ENCODE measurements at regions not wholly inside any gene's neighbourhood (a gene's known extent, or its start where the extent isn't known, plus 50 kb on each side); places are given as distances from the start of the nearest gene placed in this dataset.

DNA sequence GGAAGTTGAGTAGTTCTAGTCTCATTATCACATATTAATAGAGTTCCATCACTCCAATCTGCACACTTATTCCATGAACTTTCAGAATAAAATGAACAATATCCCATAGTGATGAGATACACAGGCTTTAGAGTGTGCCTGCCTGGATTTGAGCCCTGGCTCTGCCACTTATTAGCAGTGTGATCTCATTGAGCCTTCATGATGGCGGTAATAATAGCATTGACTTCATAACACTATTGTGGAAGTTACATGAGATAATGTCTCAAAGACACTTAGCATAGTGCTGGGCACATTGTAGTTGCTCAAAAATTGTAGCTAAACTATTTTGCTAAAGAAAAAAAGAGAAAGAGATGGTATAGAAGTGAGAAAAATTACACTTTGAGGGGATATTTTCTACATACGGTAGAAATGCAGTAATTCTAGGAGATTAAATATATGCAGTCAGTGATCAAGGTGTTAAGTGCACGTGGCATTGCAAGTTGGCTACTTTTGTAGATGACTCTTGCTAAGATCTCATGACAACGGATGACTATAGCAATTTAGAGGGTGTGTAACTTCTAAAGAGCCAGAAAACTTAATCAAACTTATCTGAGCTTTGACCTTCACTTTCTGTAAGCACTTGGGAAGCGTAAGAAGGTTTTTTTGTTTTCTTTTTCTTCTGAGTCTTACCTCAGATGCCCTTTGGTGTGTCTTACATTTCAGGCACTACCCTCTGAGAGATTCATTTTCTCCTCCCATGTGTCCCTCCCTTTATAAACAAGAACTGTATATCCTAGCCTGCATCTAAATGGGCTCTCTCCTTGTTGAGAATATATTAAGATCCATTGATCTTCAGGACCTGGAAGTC is 380.6 kb upstream of the NR3C2 start:
- TF ChIP-seq, protein P1, sequence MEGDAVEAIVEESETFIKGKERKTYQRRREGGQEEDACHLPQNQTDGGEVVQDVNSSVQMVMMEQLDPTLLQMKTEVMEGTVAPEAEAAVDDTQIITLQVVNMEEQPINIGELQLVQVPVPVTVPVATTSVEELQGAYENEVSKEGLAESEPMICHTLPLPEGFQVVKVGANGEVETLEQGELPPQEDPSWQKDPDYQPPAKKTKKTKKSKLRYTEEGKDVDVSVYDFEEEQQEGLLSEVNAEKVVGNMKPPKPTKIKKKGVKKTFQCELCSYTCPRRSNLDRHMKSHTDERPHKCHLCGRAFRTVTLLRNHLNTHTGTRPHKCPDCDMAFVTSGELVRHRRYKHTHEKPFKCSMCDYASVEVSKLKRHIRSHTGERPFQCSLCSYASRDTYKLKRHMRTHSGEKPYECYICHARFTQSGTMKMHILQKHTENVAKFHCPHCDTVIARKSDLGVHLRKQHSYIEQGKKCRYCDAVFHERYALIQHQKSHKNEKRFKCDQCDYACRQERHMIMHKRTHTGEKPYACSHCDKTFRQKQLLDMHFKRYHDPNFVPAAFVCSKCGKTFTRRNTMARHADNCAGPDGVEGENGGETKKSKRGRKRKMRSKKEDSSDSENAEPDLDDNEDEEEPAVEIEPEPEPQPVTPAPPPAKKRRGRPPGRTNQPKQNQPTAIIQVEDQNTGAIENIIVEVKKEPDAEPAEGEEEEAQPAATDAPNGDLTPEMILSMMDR (IDR thresholded peaks at IDR 0.05; ENCODE audit: low read depth, low read length, poor library complexity, severe bottlenecking) = no peak
- no peak for TF ChIP-seq EZH2phosphoT487 (IDR thresholded peaks at IDR 0.05; ENCODE audit: borderline replicate concordance, low read length)
